ENCODE measurements at regions not wholly inside any gene's neighbourhood (a gene's known extent, or its start where the extent isn't known, plus 50 kb on each side); places are given as distances from the start of the nearest gene placed in this dataset.

GRCh38 chr7:17183630-17184328, 114.7 kb upstream of the AHR start:
- no CpG with 5 or more reads among the region's 2 CpGs for WGBS (ENCODE audit: extremely low coverage, insufficient read length, low lambda C conversion rate)
- H3K4me3 Mint-ChIP-seq, result no peak overlapping the region
- H3K23me2 ChIP-seq (ENCODE audit: insufficient read length, low read depth, low read length, poor library complexity, severe bottlenecking), result no peaks in the 10 kb centered on the region
- no peaks in the 10 kb centered on the region; the same call in 1 of the 2 replicates for H3K27me3 Mint-ChIP-seq (ENCODE audit: low read depth)
- H3K56ac ChIP-seq (ENCODE audit: insufficient read length, low read depth, low read length), result no peak overlapping the region
- H3K4ac ChIP-seq (ENCODE audit: low read depth, low read length), result no peak overlapping the region
- no peak overlapping the region for H2BK120ac ChIP-seq (ENCODE audit: low read depth, low read length, poor library complexity, severe bottlenecking)
- no peaks in the 10 kb centered on the region for H3K4me1 ChIP-seq (ENCODE audit: insufficient read depth, low read length)
- H3K9me3 ChIP-seq (ENCODE audit: control insufficient read depth, low read depth, low read length), result no peaks in the 10 kb centered on the region
- H3K14ac ChIP-seq (ENCODE audit: insufficient read depth, low read length), result no peak overlapping the region
- H4K20me1 ChIP-seq (ENCODE audit: control insufficient read depth, insufficient read depth, insufficient read length), result no peaks in the 10 kb centered on the region
- no peak overlapping the region for H4K8ac ChIP-seq (replicated peaks; ENCODE audit: insufficient read length, low read depth, low read length)
- no peak overlapping the region for H3K18ac ChIP-seq (ENCODE audit: insufficient read length, low read depth, low read length)
- H3K9ac ChIP-seq (ENCODE audit: extremely low read depth, insufficient read length, low read length), result no peak overlapping the region
- H3K23ac ChIP-seq (ENCODE audit: insufficient read length, low read depth, low read length), result no peak overlapping the region
- H2BK20ac ChIP-seq (ENCODE audit: low read depth, low read length, poor library complexity, severe bottlenecking), result no peak overlapping the region
- H2AFZ ChIP-seq (ENCODE audit: low read length), result no peak overlapping the region
- H3K4me1 Mint-ChIP-seq, result peaks cover 4 to 6% of the 10 kb centered on the region in 2 experiments; a peak in 2 of 4 replicates
- no peak overlapping the region for H3K27ac Mint-ChIP-seq
- no peak overlapping the region for H3T11ph ChIP-seq (ENCODE audit: low read length)
- no peak overlapping the region for H2AK5ac ChIP-seq (ENCODE audit: insufficient read length, low read length)
- no peak overlapping the region for H3K27ac ChIP-seq (ENCODE audit: insufficient read length, low read depth, low read length)
- no peak overlapping the region for H2BK12ac ChIP-seq (ENCODE audit: insufficient read length, low read depth, low read length)
- no peaks in the 10 kb centered on the region for H3K79me1 ChIP-seq (ENCODE audit: insufficient read depth, low read depth, low read length, poor library complexity, severe bottlenecking)
- H3K27me3 ChIP-seq (ENCODE audit: insufficient read depth, low read length), result no peaks in the 10 kb centered on the region
- H2BK15ac ChIP-seq (ENCODE audit: low read depth, low read length), result no peak overlapping the region
- H3K9me3 Mint-ChIP-seq, result no peaks in the 10 kb centered on the region
- no peak overlapping the region for H4K91ac ChIP-seq (ENCODE audit: insufficient read length, low read depth, low read length)
- no peak for TF ChIP-seq CTCF (conservative IDR thresholded peaks at IDR 0.05)
- no peak for DNase-seq
- H3K79me2 ChIP-seq (ENCODE audit: insufficient read depth, low read length), result no peaks in the 10 kb centered on the region
- no peak overlapping the region for H2BK5ac ChIP-seq (ENCODE audit: insufficient read length, low read length)
- no peak overlapping the region for H3K4me2 ChIP-seq (ENCODE audit: insufficient read depth, insufficient read length, low read length)
- H4K5ac ChIP-seq (ENCODE audit: insufficient read length, low read depth, low read length), result no peak overlapping the region
- H3K36me3 Mint-ChIP-seq (ENCODE audit: insufficient read depth in 1 of 3, low read depth in 3 of 3), result no peaks in the 10 kb centered on the region
